IMR-90 (cell line): ENCODE measurements at regions not wholly inside any gene's neighbourhood (a gene's known extent, or its start where the extent isn't known, plus 50 kb on each side); places are given as distances from the start of the nearest gene placed in this dataset.
"Not testable (repeated sequence)": the region's sequence is repeated elsewhere in the genome, so short reads cannot be mapped to it uniquely, and the experiment has no call there.

Experiments used
- CTCF ChIP-seq: conservative IDR thresholded peaks from 2 replicates; pipeline ENCODE4 v1.5.1; 2012; ENCODE audit warnings: mild to moderate bottlenecking, low read depth, low read length, improper control_type of control experiment
- POLR2A ChIP-seq: IDR thresholded peaks from 2 replicates; pipeline ENCODE4 v1.6.1; 2012; ENCODE audit warnings: mild to moderate bottlenecking, low read depth, low read length

- TF ChIP-seq POLR2A, CTCF: not testable (repeated sequence)
These were observed 4144.9 kb upstream of the TPTE start for GRCh38 chr21:6376321-6377070.
